ENCODE measurements at regions not wholly inside any gene's neighbourhood (a gene's known extent, or its start where the extent isn't known, plus 50 kb on each side); places are given as distances from the start of the nearest gene placed in this dataset.
"Not testable (repeated sequence)": the region's sequence is repeated elsewhere in the genome, so short reads cannot be mapped to it uniquely, and the experiment has no call there.

DNA sequence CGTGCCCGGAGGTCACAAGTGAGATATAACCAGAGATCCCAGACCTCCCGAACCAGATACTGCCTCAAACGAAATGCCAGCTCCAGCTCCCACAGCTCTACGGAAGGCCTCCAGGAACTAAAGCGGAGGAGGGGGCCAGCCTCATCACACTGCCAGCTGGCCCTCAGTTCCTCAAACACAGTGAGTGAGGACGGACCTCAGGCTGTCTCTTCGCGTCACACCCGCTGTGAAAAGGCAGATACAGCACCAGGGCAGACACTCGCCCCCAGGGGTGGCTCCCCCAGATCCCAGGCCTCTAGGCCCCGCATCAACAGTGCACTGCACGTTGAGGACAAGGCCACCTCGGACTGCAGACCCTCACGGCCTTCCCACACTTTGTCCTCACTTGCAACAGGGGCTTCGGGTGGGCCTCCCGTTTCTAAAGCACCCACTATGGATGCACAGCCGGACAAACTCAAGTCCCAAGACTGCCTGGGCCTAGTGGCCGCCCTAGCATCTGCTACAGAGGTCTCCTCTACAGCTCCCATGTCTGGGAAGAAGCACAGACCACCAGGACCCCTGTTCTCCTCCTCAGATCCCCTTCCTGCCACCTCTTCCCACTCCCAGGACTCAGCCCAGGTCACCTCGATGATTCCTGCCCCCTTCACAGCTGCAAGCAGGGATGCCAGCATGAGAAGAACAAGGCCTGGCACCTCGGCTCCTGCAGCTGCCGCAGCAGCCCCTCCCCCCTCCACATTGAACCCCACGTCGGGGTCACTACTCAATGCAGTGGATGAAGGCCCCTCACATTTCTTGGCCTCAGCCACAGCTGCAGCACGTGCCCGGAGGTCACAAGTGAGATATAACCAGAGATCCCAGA, 149.3 kb upstream of the C1QTNF3 start:
- peaks cover 56% of the 10 kb centered on the region for H3K36me3 Mint-ChIP-seq (ENCODE audit: low read depth)
- not testable (repeated sequence) for H3K27me3 ChIP-seq (ENCODE audit: control insufficient read depth, insufficient read depth, low read length, poor library complexity, severe bottlenecking); H3K36me3 ChIP-seq (ENCODE audit: control insufficient read depth, insufficient read depth, low read length); H3K9me3 ChIP-seq (ENCODE audit: control insufficient read depth, low read length); H3K4me1 ChIP-seq (ENCODE audit: control insufficient read depth, insufficient read depth, low read length); H3K9ac ChIP-seq (ENCODE audit: extremely low read depth, low read length, poor library complexity, severe bottlenecking); H3K4me3 ChIP-seq (ENCODE audit: low read length); H3K4me3 Mint-ChIP-seq; H3K27me3 Mint-ChIP-seq (ENCODE audit: insufficient read depth)
- TF ChIP-seq, protein P1, sequence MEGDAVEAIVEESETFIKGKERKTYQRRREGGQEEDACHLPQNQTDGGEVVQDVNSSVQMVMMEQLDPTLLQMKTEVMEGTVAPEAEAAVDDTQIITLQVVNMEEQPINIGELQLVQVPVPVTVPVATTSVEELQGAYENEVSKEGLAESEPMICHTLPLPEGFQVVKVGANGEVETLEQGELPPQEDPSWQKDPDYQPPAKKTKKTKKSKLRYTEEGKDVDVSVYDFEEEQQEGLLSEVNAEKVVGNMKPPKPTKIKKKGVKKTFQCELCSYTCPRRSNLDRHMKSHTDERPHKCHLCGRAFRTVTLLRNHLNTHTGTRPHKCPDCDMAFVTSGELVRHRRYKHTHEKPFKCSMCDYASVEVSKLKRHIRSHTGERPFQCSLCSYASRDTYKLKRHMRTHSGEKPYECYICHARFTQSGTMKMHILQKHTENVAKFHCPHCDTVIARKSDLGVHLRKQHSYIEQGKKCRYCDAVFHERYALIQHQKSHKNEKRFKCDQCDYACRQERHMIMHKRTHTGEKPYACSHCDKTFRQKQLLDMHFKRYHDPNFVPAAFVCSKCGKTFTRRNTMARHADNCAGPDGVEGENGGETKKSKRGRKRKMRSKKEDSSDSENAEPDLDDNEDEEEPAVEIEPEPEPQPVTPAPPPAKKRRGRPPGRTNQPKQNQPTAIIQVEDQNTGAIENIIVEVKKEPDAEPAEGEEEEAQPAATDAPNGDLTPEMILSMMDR (conservative IDR thresholded peaks at IDR 0.05) = peak; percentile 12
- peak overlapping the region; percentile 21 for H3K27ac ChIP-seq (ENCODE audit: low read depth, low read length)
- peaks cover 20% of the 10 kb centered on the region for H3K9me3 Mint-ChIP-seq
- peaks cover 21% of the 10 kb centered on the region for H3K4me1 Mint-ChIP-seq
- 92 to 95% methylated on average over 25 to 26 of the region's 26 CpGs for WGBS, 2 experiments (ENCODE audit: insufficient coverage in 1 of 2, insufficient read length in 1 of 2)
- peak; percentile 59 for DNase-seq
- peak overlapping the region; percentile 79 for H3K27ac Mint-ChIP-seq

GRCh38 chr5:34192923-34193262, 149.9 kb upstream of the C1QTNF3 start:
- DNase-seq; H3K4me3 ChIP-seq (ENCODE audit: low read length); H3K4me1 ChIP-seq (ENCODE audit: control insufficient read depth, insufficient read depth, low read length); H3K36me3 ChIP-seq (ENCODE audit: control insufficient read depth, insufficient read depth, low read length); H3K9ac ChIP-seq (ENCODE audit: extremely low read depth, low read length, poor library complexity, severe bottlenecking); H3K27me3 ChIP-seq (ENCODE audit: control insufficient read depth, insufficient read depth, low read length, poor library complexity, severe bottlenecking); H3K27me3 Mint-ChIP-seq (ENCODE audit: insufficient read depth); H3K9me3 ChIP-seq (ENCODE audit: control insufficient read depth, low read length); H3K4me3 Mint-ChIP-seq; H3K27ac ChIP-seq (ENCODE audit: low read depth, low read length): not testable (repeated sequence)
- peak overlapping the region; percentile 79 for H3K27ac Mint-ChIP-seq
- peaks cover 20% of the 10 kb centered on the region for H3K4me1 Mint-ChIP-seq
- H3K9me3 Mint-ChIP-seq = peaks cover 19% of the 10 kb centered on the region
- peaks cover 52% of the 10 kb centered on the region for H3K36me3 Mint-ChIP-seq (ENCODE audit: low read depth)
- WGBS, 2 experiments (ENCODE audit: insufficient coverage in 1 of 2, insufficient read length in 1 of 2) = 90 to 91% methylated on average over 8 to 9 of the region's 13 CpGs

GRCh38 chr5:34193297-34193696, 150.3 kb upstream of the C1QTNF3 start:
- Mint-ChIP-seq H3K9me3 (peaks cover 16% of the 10 kb centered on the region), H3K27ac (peak overlapping the region; percentile 71), H3K4me1 (peaks cover 17% of the 10 kb centered on the region), H3K36me3 (ENCODE audit: low read depth) (peaks cover 48% of the 10 kb centered on the region)
- not testable (repeated sequence) for H3K9me3 ChIP-seq (ENCODE audit: control insufficient read depth, low read length); H3K27me3 Mint-ChIP-seq (ENCODE audit: insufficient read depth); DNase-seq; H3K27ac ChIP-seq (ENCODE audit: low read depth, low read length); H3K9ac ChIP-seq (ENCODE audit: extremely low read depth, low read length, poor library complexity, severe bottlenecking); H3K36me3 ChIP-seq (ENCODE audit: control insufficient read depth, insufficient read depth, low read length); H3K27me3 ChIP-seq (ENCODE audit: control insufficient read depth, insufficient read depth, low read length, poor library complexity, severe bottlenecking); H3K4me3 ChIP-seq (ENCODE audit: low read length); H3K4me1 ChIP-seq (ENCODE audit: control insufficient read depth, insufficient read depth, low read length); H3K4me3 Mint-ChIP-seq
- WGBS, 2 experiments (ENCODE audit: insufficient coverage in 1 of 2, insufficient read length in 1 of 2) = 93 to 97% methylated on average over 3 to 6 of the region's 7 CpGs

- not testable (repeated sequence) for H3K36me3 ChIP-seq (ENCODE audit: control insufficient read depth, insufficient read depth, low read length); H3K4me3 ChIP-seq (ENCODE audit: low read length); H3K9me3 ChIP-seq (ENCODE audit: control insufficient read depth, low read length); H3K4me1 ChIP-seq (ENCODE audit: control insufficient read depth, insufficient read depth, low read length); H3K27ac ChIP-seq (ENCODE audit: low read depth, low read length); H3K9ac ChIP-seq (ENCODE audit: extremely low read depth, low read length, poor library complexity, severe bottlenecking); H3K4me3 Mint-ChIP-seq; DNase-seq; H3K27me3 Mint-ChIP-seq (ENCODE audit: insufficient read depth); H3K27ac Mint-ChIP-seq; H3K27me3 ChIP-seq (ENCODE audit: control insufficient read depth, insufficient read depth, low read length, poor library complexity, severe bottlenecking)
- H3K4me1 Mint-ChIP-seq = peaks cover 17% of the 10 kb centered on the region
- peaks cover 48% of the 10 kb centered on the region for H3K36me3 Mint-ChIP-seq (ENCODE audit: low read depth)
- H3K9me3 Mint-ChIP-seq = peaks cover 16% of the 10 kb centered on the region
- 86 to 92% methylated on average over 2 of the region's 3 CpGs for WGBS, 2 experiments (ENCODE audit: insufficient coverage in 1 of 2, insufficient read length in 1 of 2)
Observed at GRCh38 chr5:34193804-34194203, 150.8 kb upstream of the C1QTNF3 start.

DNA sequence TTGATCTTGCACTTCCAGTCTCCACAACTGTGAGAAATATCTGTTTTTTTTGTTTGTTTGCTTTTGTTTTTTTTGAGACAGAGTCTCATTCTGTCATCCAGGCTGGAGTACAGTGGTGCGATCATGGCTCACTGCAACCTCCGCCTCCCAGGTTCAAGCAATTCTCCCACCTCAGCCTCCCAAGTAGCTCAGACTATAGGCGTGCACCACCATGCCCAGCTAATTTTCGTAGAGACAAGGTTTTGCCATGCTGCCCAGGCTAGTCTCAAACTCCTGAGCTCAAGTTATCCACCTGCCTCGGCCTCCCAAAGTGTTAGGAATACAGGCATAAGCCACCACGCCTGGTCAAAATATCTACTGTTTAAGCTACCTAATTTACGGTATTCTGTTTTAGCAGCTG, 153.1 kb upstream of the C1QTNF3 start:
- WGBS, 2 experiments (ENCODE audit: insufficient coverage in 1 of 2, insufficient read length in 1 of 2) = 96 to 98% methylated on average over 3 to 6 of the region's 7 CpGs

GRCh38 chr5:34205347-34205746, 162.3 kb upstream of the C1QTNF3 start:
- not testable (repeated sequence) for H3K27me3 Mint-ChIP-seq (ENCODE audit: insufficient read depth); H3K9me3 ChIP-seq (ENCODE audit: control insufficient read depth, low read length); DNase-seq; H3K27ac Mint-ChIP-seq; H3K27me3 ChIP-seq (ENCODE audit: control insufficient read depth, insufficient read depth, low read length, poor library complexity, severe bottlenecking); H3K9ac ChIP-seq (ENCODE audit: extremely low read depth, low read length, poor library complexity, severe bottlenecking); H3K4me3 Mint-ChIP-seq; H3K4me3 ChIP-seq (ENCODE audit: low read length); H3K9me3 Mint-ChIP-seq; H3K4me1 ChIP-seq (ENCODE audit: control insufficient read depth, insufficient read depth, low read length); H3K36me3 Mint-ChIP-seq (ENCODE audit: low read depth); H3K36me3 ChIP-seq (ENCODE audit: control insufficient read depth, insufficient read depth, low read length); H3K4me1 Mint-ChIP-seq; H3K27ac ChIP-seq (ENCODE audit: low read depth, low read length)
- WGBS, 2 experiments (ENCODE audit: insufficient coverage in 1 of 2, insufficient read length in 1 of 2) = no CpG with 5 or more reads among the region's 1 CpG

More for the DNA sequence above, 153.1 kb upstream of the C1QTNF3 start:
- not testable (repeated sequence) for H3K9me3 Mint-ChIP-seq; H3K27me3 Mint-ChIP-seq (ENCODE audit: insufficient read depth); H3K4me3 Mint-ChIP-seq; H3K4me1 ChIP-seq (ENCODE audit: control insufficient read depth, insufficient read depth, low read length); H3K36me3 ChIP-seq (ENCODE audit: control insufficient read depth, insufficient read depth, low read length); H3K27ac Mint-ChIP-seq; DNase-seq; H3K9ac ChIP-seq (ENCODE audit: extremely low read depth, low read length, poor library complexity, severe bottlenecking); H3K27ac ChIP-seq (ENCODE audit: low read depth, low read length); H3K9me3 ChIP-seq (ENCODE audit: control insufficient read depth, low read length); H3K4me3 ChIP-seq (ENCODE audit: low read length); H3K27me3 ChIP-seq (ENCODE audit: control insufficient read depth, insufficient read depth, low read length, poor library complexity, severe bottlenecking)
- Mint-ChIP-seq H3K36me3 (ENCODE audit: low read depth) (peaks cover 29% of the 10 kb centered on the region), H3K4me1 (peaks cover 17% of the 10 kb centered on the region)

All from endodermal cell (in vitro differentiated cells).